Endothelial cell of umbilical vein (primary cell): ENCODE measurements at regions not wholly inside any gene's neighbourhood (a gene's known extent, or its start where the extent isn't known, plus 50 kb on each side); places are given as distances from the start of the nearest gene placed in this dataset.

Source experiments
- BruUV-seq: library from RNA; stranded (reverse); fragments of 400-500 nt; replicated peaks from 2 replicates; lab custom pipeline; 2021; lab: Mats Ljungman, UMichigan
- CTCF ChIA-PET: fragments of 300-600, 350-600 bp; sonication (Branson Sonifier 250); formaldehyde crosslinking; loops from one replicate; lab custom pipeline; 2021; ENCODE audit warnings: antibody characterized with exemption, inconsistent platforms; lab: Charles Lee
- POLR2A ChIA-PET: fragments of 300-600, 350-600 bp; sonication (Branson Sonifier 250); formaldehyde crosslinking; loops from one replicate; lab custom pipeline; 2021; ENCODE audit warnings: antibody characterized with exemption, inconsistent platforms; lab: Charles Lee
- DNase-seq: peaks from one replicate; pipeline ENCODE4 v3.0.0-alpha.2; 2011; ENCODE audit warnings: low read depth, low spot score
- FAIRE-seq: peaks from 2 replicates; lab custom pipeline; 2011; peaks lifted over from hg19 to GRCh38; lab: Jason Lieb, UNC
- H2AFZ ChIP-seq: 2 replicates; pipeline ENCODE4 v1.6.0; 2012; ENCODE audit warnings: low read depth, low read length, control low read depth, inconsistent platforms
- H3K27ac ChIP-seq: 2 replicates; pipeline ENCODE4 v1.5.1; 2011; ENCODE audit warnings: low read depth, mild to moderate bottlenecking, control low read depth, low read length, moderate library complexity; ENCODE audit not compliant: insufficient read depth
- H3K27me3 ChIP-seq, 2 experiments: 2 replicates each; pipeline versions ENCODE4 v1.6.0 to v1.6.1; 2011; ENCODE audit warnings: low read length in 2 of 2, mixed read lengths in 1 of 2; ENCODE audit not compliant: control insufficient read depth in 2 of 2, insufficient read depth in 2 of 2
- H3K36me3 ChIP-seq, 2 experiments: 2 replicates in 1 of 2; 3 replicates in 1 of 2; pipeline ENCODE4 v1.5.1; 2011; ENCODE audit warnings: low read length in 2 of 2, mild to moderate bottlenecking in 1 of 2, moderate library complexity in 1 of 2; ENCODE audit not compliant: control insufficient read depth in 2 of 2, insufficient read depth in 2 of 2; ENCODE audit errors: extremely low read depth in 1 of 2
- H3K4me1 ChIP-seq: 3 replicates; pipeline ENCODE4 v1.5.1; 2011; ENCODE audit warnings: mild to moderate bottlenecking, low read length; ENCODE audit not compliant: control insufficient read depth, insufficient read depth; ENCODE audit errors: extremely low read depth
- H3K4me2 ChIP-seq: 2 replicates; pipeline ENCODE4 v1.6.1; 2011; ENCODE audit warnings: low read length, control low read depth, mixed read lengths; ENCODE audit not compliant: insufficient read depth
- H3K4me3 ChIP-seq, 3 experiments: fragments of 200-600 bp in 1 of 3; sonication (generic), shearing (Covaris generic) in 1 of 3; replicated peaks in 1 of 3; 2 replicates each; pipeline ENCODE4 v1.5.1; 2011 to 2016; ENCODE audit warnings: control low read depth in 3 of 3, low read length in 3 of 3, mild to moderate bottlenecking in 2 of 3, inconsistent platforms in 1 of 3, low read depth in 1 of 3, moderate library complexity in 1 of 3; ENCODE audit not compliant: insufficient read depth in 1 of 3
- H3K79me2 ChIP-seq: 2 replicates; pipeline ENCODE4 v1.6.0; 2012; ENCODE audit warnings: low read length, inconsistent platforms; ENCODE audit not compliant: control insufficient read depth, insufficient read depth
- H3K9ac ChIP-seq: replicated peaks from 2 replicates; pipeline ENCODE3; 2011; ENCODE audit warnings: low read length, control low read depth; ENCODE audit not compliant: insufficient read depth; ENCODE audit errors: extremely low read depth
- H3K9me1 ChIP-seq: replicated peaks from 3 replicates; pipeline ENCODE4 v1.6.0; 2011; ENCODE audit warnings: mild to moderate bottlenecking, low read length; ENCODE audit not compliant: control insufficient read depth, insufficient read depth; ENCODE audit errors: extremely low read depth
- H3K9me3 ChIP-seq: replicated peaks from 2 replicates; pipeline ENCODE4 v1.5.1; 2012; ENCODE audit warnings: low read length, inconsistent platforms; ENCODE audit not compliant: control insufficient read depth, insufficient read depth
- H4K20me1 ChIP-seq: replicated peaks from 2 replicates; pipeline ENCODE3; 2011; ENCODE audit warnings: mild to moderate bottlenecking, low read length; ENCODE audit not compliant: control insufficient read depth, insufficient read depth; ENCODE audit errors: extremely low read depth
- EZH2 ChIP-seq: IDR thresholded peaks from 2 replicates; pipeline ENCODE4 v1.6.1; 2012; ENCODE audit warnings: borderline replicate concordance, low read depth, mild to moderate bottlenecking, moderate library complexity, low read length, inconsistent platforms; ENCODE audit not compliant: severe bottlenecking
- FOS ChIP-seq: IDR thresholded peaks from 2 replicates; pipeline ENCODE4 v1.6.1; 2011; ENCODE audit warnings: mild to moderate bottlenecking, low read length, moderate library complexity, borderline replicate concordance; ENCODE audit not compliant: insufficient read depth
- GATA2 ChIP-seq: IDR thresholded peaks from 2 replicates; pipeline ENCODE4 v1.7.0; 2011; ENCODE audit warnings: low read depth, mild to moderate bottlenecking, moderate library complexity, mixed read lengths, low read length; ENCODE audit not compliant: insufficient read length, insufficient read depth
- JUN ChIP-seq: IDR thresholded peaks from 2 replicates; pipeline ENCODE4 v1.6.1; 2011; ENCODE audit warnings: borderline replicate concordance, low read depth; ENCODE audit not compliant: insufficient read length, insufficient read depth
- MYC ChIP-seq: IDR thresholded peaks from one replicate; pipeline ENCODE4 v1.6.1; 2011; ENCODE audit warnings: mild to moderate bottlenecking, low read depth, low read length
- POLR2A ChIP-seq: IDR thresholded peaks from 2 replicates; pipeline ENCODE4 v1.6.1; 2012; ENCODE audit warnings: low read depth, mild to moderate bottlenecking, control low read depth, low read length
- POLR2AphosphoS5 ChIP-seq: IDR thresholded peaks from 2 replicates; pipeline ENCODE4 v1.6.1; 2012; ENCODE audit warnings: low read depth, mild to moderate bottlenecking, control low read depth, low read length, moderate library complexity; ENCODE audit not compliant: insufficient read depth
- dilution Hi-C: fragments of 300-500 bp; cut with MboI; formaldehyde crosslinking; loops from one replicate; pipeline ENCODE4 v1.15.0; 2019; ENCODE audit warnings: low sequenced_read_pairs; ENCODE audit not compliant: extremely low pct_ligation_motif_present
- intact Hi-C: fragments of 100-400 bp; cut with micrococcal nuclease; formaldehyde crosslinking; loops from one replicate; pipeline ENCODE4 v1.10.0; 2022
- TF ChIP-seq, protein P1 (sequence below), 2 donors: IDR thresholded peaks; 1 replicate in 1 of 2; 2 replicates in 1 of 2; pipeline ENCODE4 v1.5.1; 2011; ENCODE audit warnings: low read length in 2 of 2, mild to moderate bottlenecking in 2 of 2, moderate library complexity in 2 of 2, control low read depth in 1 of 2, inconsistent platforms in 1 of 2, low read depth in 1 of 2; ENCODE audit not compliant: insufficient read depth in 1 of 2; ENCODE audit errors: extremely low read depth in 1 of 2
- TF ChIP-seq, protein P2 (sequence below): IDR thresholded peaks from 2 replicates; pipeline ENCODE4 v1.6.1; 2011; ENCODE audit not compliant: insufficient read depth, insufficient read length

DNA sequence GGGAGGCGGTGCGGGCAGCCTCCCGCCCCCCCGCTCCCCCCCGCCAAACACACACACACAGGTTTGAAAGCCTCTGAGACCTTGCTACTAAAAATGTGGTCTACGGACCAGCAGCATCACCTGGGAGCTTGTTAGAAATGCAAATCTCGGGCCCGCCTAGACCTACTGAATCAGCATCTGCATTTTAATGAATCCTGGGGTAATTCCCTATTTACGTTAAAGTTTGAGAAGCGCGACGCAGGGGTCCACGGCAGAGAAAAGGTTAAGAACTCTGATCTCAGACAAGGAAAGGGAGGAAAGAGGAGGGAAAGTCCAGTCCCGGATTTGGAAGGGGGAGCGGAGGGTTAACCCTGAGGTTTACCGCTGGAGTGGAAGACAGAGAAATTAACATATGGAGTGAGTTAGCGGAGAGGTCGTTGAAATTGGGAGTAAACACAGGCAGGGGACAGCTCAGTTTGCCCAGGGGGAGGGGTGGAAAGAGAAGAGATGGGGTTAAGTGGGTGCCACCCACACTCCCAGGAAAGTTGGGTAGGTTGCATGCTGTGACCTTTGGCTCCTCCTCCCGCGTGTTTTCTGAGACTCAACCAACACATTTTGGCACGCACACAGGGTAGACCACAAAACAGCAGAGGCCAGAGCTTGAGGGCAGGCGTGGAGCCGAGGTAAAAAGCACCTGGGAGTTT lies 483.6 kb downstream of the BCOR start:
- peak; percentile 60 for FAIRE-seq
- dilution Hi-C loops: no loop called here
- Histone ChIP-seq H2AFZ (peak overlapping the region; percentile 75), H3K27me3 (no peaks in the 10 kb centered on the region), H3K36me3 (no peaks in the 10 kb centered on the region), H3K4me3 (peak overlapping the region; percentile 3 to 16 (median 7)), H3K4me1 (peaks cover 9% of the 10 kb centered on the region), H3K27ac (no peak overlapping the region), H3K9me1 (no peaks in the 10 kb centered on the region), H3K9me3 (no peaks in the 10 kb centered on the region), H3K79me2 (no peaks in the 10 kb centered on the region), H4K20me1 (no peaks in the 10 kb centered on the region), H3K9ac (no peak overlapping the region), H3K4me2 (peak overlapping the region; percentile 51)
- intact Hi-C loops: loop anchor here (10.0 kb wide), 3 partner anchors 199 to 809 kb away; partner anchors contain the start of gene MID1IP1
- TF ChIP-seq POLR2A: no peak
- TF ChIP-seq JUN: no peak
- no peak for TF ChIP-seq EZH2
- no peak for TF ChIP-seq MYC
- no peak for TF ChIP-seq POLR2AphosphoS5
- TF ChIP-seq, protein P1, sequence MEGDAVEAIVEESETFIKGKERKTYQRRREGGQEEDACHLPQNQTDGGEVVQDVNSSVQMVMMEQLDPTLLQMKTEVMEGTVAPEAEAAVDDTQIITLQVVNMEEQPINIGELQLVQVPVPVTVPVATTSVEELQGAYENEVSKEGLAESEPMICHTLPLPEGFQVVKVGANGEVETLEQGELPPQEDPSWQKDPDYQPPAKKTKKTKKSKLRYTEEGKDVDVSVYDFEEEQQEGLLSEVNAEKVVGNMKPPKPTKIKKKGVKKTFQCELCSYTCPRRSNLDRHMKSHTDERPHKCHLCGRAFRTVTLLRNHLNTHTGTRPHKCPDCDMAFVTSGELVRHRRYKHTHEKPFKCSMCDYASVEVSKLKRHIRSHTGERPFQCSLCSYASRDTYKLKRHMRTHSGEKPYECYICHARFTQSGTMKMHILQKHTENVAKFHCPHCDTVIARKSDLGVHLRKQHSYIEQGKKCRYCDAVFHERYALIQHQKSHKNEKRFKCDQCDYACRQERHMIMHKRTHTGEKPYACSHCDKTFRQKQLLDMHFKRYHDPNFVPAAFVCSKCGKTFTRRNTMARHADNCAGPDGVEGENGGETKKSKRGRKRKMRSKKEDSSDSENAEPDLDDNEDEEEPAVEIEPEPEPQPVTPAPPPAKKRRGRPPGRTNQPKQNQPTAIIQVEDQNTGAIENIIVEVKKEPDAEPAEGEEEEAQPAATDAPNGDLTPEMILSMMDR (IDR thresholded peaks at IDR 0.05; ENCODE audit: extremely low read depth in 1 of 2, insufficient read depth in 1 of 2, low read depth in 1 of 2, low read length in 2 of 2): no peak
- TF ChIP-seq, protein P2, sequence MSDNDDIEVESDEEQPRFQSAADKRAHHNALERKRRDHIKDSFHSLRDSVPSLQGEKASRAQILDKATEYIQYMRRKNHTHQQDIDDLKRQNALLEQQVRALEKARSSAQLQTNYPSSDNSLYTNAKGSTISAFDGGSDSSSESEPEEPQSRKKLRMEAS: no peak
- TF ChIP-seq FOS: no peak
- TF ChIP-seq GATA2: no peak
- POLR2A ChIA-PET: no interaction called here
- no peak for DNase-seq
- BruUV-seq: no TSS peak
- CTCF ChIA-PET: interaction anchor here (1.2 kb wide), 1 partner anchor 23 kb away, joined by 3 read pairs; no protein-coding TSS in a partner anchor
